ENCODE measurements at regions not wholly inside any gene's neighbourhood (a gene's known extent, or its start where the extent isn't known, plus 50 kb on each side); places are given as distances from the start of the nearest gene placed in this dataset.
"Not testable (repeated sequence)": the region's sequence is repeated elsewhere in the genome, so short reads cannot be mapped to it uniquely, and the experiment has no call there.

DNA sequence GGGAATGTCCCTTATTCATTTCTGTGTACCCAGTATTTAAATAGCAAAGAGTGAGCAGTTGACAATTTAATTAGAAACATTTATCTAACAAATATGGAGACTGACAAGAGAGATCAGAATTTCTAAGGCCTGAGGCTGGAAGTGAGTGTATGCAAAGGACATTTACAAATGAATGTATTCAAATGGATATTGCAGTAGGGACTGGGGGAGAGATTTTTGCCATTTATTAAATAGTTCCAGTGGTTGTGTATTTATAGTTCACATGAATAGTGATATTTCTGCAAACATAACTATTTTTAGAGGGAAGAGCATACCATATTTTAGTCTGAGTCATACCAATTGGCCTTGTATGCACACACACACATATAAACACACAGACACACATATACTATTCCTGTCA lies 592.4 kb downstream of the GLUD2 start:
- DNase-seq (ENCODE audit: low read depth in 4 of 4, low spot score in 1 of 4) = no peak

DNA sequence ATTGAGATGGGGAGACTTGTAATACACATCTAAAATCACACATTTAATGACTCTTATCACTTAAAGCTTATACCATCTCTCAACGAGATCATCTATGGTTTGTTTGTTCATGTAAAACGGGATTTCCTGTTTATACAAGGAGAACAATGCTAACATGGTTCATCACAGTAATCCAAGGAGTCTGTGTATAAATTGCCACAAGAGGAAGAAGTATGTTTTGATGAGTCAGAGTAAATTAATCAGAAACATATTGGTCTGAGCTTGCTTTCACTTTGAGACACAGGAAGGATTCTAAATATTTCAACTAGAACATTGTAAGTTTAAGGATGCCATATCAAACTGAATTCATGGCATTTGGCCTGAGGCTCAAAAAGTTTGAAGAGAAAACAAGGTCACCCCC lies 594.1 kb downstream of the GLUD2 start:
- DNase-seq (ENCODE audit: low read depth in 4 of 4, low spot score in 1 of 4) = no peak

DNA sequence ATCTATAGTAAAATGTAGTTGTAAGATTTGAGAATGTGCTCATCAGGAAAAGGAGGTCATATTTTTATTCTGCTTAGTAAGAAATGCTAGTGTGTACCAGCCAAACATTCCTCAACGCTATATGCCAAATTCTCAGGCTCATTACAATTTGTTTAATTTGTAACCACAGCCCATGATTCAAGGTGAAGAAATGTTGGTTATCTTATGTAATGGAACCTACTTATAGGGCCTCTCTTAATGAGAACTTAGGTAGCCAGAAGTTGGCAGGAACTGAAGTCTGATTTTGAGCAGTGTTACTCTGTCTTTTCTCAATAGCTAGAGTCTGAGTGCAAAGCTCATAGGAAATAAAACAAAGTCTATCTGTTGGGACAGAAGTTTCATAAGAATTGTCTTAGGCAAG lies 595.0 kb downstream of the GLUD2 start:
- no peak for DNase-seq (ENCODE audit: low read depth in 4 of 4, low spot score in 1 of 4)

DNA sequence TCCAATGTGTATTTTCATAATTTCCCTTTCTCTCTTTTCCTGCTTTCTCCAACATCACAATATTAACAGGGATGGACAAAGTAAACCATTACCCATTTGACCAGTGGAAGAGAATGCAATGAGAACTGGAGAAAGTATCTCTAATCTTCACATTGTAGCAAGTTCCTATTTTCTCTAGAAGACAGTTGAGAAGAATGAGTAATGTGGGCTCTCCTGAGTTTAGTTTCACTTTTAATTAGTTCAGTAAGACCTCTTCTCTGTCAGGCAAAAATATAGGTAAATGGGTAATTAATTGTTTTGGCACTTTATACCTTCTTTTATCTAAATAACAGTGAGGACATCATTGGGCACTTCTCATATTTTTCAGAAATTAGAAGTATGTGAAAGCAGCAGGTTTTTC lies 602.0 kb downstream of the GLUD2 start:
- DNase-seq (ENCODE audit: low read depth in 4 of 4, low spot score in 1 of 4) = no peak

DNA sequence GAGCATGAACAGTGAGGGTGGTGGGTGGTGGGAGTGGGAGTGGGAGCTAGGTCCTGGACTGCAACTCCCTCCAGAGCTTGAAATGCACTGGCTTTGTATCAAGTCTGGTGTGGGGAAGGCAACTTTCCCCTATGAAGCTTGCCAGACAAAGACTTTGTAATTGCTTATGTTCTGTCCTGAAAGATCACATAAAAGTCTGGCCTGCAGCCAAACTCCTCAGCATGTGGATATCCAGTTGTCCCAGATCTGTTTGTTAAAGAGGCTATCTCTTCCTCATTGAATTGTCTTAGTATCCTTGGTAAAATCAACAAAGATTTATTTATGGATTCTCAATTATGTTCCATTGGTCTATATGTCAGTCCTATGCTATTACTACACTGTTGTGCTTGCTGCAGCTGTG lies 607.9 kb downstream of the GLUD2 start:
- no peak for DNase-seq (ENCODE audit: low read depth in 4 of 4, low spot score in 1 of 4)

DNA sequence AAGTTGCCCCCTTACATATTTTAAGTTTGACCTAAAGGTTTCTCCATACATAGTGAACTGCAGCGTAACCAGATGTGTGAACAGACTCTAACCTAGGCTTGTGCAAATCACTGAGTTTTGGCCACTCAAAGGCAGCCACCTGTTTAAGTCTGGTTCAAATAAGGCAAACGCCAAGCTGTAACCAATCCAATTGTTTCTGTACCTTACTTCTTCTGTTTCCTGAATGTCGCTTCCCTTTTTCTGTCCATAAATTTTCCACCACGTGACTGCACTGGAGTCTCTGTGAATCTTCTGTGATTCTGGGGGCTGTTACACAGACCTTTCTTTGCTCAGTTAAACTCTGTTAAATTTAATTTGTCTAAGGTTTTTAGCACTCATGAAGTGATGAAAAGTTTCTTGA lies 618.8 kb downstream of the GLUD2 start:
- DNase-seq (ENCODE audit: low read depth in 4 of 4, low spot score in 1 of 4) = no peak

DNA sequence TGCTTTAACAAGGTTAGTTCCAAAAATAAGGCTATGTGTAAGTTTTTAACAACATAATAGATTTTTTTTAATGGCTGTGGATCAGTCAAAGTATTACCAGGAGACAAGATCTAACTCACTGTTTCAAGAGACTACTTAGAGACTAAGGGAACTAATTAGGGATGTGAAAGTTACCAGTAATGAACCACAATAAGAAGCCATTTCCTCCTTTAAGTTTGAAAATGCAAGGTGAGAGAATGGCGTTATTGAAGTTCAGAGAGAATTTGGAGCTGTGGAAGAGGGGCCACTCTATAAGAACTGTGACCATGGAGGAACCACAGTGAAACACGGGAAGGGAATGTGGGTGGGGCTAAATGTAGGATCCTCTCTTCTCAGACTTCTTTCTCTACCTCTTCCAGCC lies 624.2 kb downstream of the GLUD2 start:
- DNase-seq (ENCODE audit: low read depth in 4 of 4, low spot score in 1 of 4) = no peak

DNA sequence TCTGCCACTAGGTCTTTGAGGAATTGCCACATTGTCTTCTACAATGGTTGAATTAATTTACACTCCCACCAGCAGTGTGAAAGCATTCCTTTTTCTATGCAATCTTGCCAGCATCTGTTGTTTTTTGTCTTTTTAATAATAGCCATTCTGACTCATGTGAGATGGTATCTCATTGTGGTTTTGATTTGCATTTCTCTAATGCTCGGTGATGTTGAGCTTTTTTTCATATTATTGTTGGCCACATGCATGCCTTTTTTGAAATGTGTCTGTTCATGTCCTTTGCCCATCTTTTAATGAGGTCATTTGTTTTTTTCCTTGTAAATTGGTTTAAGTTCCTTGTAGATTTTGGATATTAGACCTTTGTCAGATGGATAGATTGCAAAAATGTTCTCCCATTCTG lies 661.8 kb downstream of the GLUD2 start:
- DNase-seq (ENCODE audit: low read depth in 4 of 4, low spot score in 1 of 4) = not testable (repeated sequence)

DNA sequence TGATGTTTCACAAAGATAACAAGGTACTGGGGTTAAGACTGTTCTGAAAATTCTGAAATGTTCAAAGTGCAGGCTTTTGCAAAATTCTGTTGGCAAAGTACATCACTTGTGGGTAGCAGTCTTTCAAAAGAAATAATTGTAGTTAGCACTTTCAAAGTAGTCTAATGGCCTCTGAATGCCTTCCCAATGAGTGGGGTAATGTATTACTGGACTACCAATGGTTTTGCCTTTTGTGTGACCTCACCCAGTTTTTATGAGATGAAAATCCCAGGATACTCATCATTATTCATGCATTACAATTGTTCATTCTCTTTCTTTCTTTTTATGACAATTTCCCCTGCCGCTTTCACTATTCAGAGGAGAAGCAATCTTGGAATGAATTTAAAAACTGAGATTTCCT lies 686.1 kb downstream of the GLUD2 start:
- no peak for DNase-seq (ENCODE audit: low read depth in 4 of 4, low spot score in 1 of 4)

DNA sequence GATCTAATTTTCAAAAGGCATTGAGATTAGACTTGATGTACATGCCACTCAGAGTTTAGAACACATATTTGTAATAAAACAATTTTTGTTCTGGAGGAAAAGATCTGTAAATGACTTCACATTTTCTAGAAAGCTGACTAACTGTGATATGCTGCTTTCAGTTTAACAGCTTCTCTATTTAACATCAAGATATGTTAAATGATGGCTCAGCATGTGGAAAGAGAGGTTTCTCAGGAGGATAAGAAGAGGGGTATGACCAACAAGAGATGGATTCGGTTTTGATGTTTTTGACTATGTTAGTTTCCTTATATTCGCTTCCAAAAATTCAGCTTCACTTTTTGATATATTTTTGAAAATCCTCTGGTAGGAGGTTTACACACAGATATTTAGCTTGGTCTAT lies 698.7 kb downstream of the GLUD2 start:
- DNase-seq (ENCODE audit: low read depth in 4 of 4, low spot score in 1 of 4) = no peak

DNA sequence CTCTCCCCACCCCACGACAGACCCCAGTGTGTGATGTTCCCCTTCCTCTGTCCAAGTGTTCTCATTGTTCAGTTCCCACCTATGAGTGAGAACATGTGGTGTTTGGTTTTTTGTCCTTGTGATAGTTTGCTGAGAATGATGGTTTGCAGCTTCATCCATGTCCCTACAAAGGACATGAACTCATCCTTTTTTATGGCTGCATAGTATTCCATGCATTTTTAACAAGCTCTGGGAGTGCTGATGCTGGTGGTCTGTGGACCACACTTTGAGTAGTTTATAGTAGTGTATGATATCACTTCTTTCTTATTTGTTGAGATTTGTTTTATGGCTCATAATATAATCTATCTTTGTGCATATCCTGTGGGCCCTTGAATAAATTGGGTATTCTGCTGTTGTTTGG lies 706.2 kb downstream of the GLUD2 start:
- DNase-seq (ENCODE audit: low read depth in 4 of 4, low spot score in 1 of 4) = not testable (repeated sequence)

DNA sequence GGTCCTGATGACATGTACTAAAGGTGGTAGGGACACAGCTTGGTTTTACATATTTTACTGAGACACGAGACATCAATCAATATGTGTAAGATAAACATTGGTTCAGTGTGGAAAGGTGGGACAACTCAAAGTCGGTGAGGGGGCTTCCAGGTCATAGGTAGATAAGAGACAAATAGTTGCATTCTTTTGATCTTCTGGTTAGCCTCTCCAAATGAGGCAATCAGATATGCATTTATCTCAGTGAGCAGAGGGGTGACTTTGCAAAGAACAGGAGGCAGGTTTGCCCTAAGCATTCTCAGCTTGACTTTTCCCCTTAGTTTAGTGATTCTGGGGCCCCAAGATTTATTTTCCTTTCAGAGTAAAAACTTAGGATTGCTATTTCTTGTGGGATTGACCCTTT lies 706.9 kb downstream of the GLUD2 start:
- no peak for DNase-seq (ENCODE audit: low read depth in 4 of 4, low spot score in 1 of 4)

DNA sequence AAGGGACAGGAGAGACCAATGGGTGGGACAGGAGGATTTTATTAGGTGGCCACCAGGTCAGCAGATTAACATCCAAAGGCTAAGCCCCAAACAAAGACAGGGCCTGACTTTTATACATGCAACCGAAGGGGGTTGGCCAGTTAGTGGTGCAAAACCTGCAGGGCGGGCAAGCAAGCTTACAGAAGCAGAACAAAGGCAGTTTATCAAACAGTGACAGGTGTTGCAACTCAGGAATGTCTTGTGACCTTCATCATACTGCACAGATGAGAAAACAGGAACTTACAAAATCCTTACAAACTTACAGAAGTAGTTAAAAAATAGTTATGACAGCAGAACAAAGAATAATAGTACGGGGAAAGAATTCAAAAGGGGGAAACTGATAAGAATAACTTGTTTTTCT lies 708.1 kb downstream of the GLUD2 start:
- DNase-seq (ENCODE audit: low read depth in 4 of 4, low spot score in 1 of 4) = no peak

DNA sequence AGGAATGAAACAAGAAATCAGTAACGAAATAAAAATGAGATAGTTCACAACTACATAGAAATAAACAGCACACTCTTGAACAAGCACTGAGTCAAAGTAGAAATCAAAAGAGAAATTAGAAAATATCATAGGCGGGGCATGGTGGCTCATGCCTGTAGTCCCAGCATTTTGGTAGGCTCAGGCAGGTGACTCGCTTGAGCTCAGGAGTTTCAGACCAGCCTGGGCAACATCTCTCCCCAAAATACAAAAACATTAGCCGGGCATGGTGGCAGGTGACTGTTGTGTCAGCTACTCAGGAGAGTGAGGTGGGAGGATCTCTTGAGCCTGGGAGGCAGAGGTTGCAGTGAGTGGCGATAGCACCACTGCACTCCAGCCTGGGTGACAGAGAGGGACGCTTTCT lies 714.4 kb downstream of the GLUD2 start:
- DNase-seq (ENCODE audit: low read depth in 4 of 4, low spot score in 1 of 4) = no peak

DNA sequence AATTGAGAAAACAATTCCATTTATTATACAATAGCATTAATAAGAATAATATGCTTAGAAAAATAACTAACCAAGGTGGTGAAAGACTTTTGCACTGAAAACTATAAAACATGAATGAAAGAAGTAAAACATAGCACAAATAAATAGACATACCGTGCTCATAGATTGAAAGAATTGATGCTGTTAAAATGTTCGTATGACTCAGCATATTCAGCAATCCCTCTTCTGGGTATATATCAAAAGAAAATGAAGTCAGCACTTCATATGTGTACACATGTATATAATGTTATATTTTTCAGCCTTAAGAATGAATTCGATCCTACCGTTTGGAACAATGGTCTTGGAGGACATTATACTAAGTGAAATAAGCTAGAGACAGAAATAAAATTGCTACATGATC lies 716.3 kb downstream of the GLUD2 start:
- DNase-seq (ENCODE audit: low read depth in 4 of 4, low spot score in 1 of 4) = no peak

DNA sequence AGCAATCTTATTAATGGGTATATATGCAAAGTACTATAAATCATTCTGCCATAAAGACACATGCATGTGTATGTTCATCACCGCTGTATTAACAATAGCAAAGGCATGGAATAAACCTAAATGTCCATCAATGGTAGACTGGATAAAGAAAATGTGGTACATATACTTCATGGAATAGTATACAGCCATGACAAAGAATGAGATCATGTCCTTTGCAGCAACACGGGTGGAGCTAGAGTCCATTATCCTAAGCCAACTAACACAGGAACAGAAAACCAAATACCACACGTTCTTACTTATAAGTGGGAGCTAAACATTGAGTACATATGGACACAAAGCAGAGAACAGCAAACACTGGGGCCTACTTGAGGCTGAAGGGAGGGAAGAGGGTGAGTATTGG lies 720.8 kb downstream of the GLUD2 start:
- not testable (repeated sequence) for DNase-seq (ENCODE audit: low read depth in 4 of 4, low spot score in 1 of 4)

DNA sequence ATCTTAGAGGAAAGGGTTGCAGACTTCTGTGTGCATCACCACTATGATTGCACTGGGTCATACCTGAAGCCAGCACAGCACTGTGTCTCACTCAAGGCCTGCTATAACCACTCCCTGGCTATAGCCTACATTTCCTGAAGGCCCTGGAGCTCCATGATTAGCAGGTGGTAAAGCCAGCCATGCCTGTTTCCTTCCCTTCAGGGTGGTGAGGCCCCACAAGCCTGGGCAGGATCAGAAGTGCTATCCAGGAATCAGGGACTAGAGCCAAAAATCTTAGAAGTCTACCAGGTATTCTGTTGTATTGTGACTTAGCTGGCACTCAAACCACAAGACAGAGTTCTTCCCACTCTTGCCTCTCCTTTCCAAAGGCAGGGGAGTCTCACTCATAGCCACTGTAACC lies 734.6 kb downstream of the GLUD2 start:
- no peak for DNase-seq (ENCODE audit: low read depth in 4 of 4, low spot score in 1 of 4)

DNA sequence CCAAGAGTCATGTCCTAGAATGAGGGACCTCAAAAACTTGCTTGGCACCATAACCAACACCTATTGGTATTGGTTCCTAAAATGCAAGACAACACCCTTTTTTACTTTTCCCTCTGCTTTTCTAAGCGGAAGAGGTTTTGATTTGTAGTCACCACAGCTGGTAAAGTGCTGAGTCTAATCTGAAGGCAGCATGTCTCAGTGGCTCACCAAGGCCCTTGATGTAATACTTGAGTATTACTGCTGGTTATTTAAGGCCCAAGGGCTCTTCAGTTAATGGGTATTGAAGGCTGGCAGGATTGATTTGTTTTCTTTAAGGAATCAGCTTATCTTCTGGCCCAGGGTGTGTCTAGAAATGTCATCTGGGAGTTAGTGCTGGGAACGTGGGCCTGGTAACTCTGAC lies 735.1 kb downstream of the GLUD2 start:
- DNase-seq (ENCODE audit: low read depth in 4 of 4, low spot score in 1 of 4) = no peak

DNA sequence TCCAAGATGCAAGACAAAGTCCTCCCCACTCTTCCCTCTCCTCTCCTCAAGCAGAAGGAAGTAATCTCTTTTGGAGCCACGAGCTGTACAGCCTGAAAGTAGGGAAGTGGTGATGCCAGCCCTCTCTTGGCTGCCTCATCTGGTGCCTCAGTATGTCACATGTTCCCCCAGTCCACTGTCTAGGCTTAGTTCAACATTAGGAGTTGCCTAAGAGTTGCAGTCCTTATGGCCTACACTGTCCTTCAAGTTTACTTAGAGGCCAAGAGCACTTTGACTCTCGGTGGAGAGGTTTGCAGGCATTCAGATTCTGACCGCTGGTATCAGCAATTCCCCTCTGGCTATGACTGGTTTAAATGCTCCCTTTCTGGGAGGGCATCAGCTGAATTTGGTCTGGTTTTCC lies 735.6 kb downstream of the GLUD2 start:
- DNase-seq (ENCODE audit: low read depth in 4 of 4, low spot score in 1 of 4) = no peak

DNA sequence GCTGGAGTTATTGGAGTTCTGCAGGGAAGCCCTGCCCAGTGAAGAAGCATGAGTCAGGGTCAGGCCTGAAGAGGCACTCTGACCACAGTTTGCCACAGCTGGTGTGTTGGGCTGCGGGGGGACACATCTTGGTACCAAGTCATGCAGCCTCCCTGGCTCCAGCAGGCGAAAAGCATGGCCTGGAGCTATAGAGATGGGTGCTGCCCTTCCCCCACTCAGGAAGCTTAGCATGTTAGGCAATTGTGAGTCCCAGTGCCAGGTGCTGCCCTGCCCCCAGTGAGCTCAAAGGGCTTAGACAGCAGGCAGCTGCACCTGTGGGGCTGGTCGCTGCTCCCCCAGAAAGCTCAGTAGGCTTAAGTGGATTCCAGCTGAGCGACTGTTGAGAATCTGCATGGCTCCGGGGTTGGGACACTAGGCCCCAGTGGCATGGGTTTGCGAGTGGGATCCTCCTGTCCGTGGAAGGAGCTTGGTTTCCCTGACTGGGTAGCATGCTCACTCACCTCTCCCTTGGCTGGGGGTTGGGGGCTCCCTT lies 755.5 kb downstream of the GLUD2 start:
- DNase-seq (ENCODE audit: low read depth in 4 of 4, low spot score in 1 of 4) = no peak

DNA sequence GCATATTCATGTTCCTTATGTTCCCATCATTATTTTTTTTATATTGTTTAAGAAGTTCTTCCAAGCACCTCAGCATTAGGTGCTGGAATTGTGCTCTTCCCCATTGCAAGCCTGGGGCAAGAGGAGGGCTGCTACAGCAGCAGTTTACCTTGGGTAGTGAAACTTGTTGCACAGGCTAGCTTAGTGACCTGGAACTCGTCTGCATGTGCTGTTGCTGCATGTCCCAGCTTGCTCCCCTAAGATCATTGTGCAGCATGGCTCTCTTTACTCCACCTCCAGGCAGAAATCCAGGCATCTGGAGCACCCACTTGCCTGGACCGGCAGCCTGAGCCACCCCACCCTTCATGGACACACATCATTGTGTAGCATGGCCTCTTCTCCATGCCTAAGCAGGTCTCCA lies 776.0 kb downstream of the GLUD2 start:
- no peak for DNase-seq (ENCODE audit: low read depth in 4 of 4, low spot score in 1 of 4)

DNA sequence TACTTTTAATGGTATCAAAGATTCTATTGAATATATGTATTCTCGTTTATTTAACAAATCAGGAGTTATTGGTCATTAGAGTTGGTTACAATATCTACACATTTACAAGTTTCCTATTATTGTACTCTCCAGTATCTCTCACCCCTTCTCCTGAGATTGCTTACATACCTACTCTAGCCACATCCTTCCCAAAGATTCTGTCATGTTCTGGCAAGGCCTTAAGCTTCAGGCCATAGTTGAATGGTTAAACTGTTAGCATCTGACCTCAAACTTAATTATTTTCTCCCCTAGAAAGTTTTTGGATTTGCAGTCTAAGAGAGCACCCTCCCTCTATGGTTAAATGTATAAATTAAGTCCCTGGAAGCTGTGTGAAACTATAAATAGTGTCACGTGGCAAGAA lies 784.2 kb downstream of the GLUD2 start:
- DNase-seq (ENCODE audit: low read depth in 4 of 4, low spot score in 1 of 4) = no peak

DNA sequence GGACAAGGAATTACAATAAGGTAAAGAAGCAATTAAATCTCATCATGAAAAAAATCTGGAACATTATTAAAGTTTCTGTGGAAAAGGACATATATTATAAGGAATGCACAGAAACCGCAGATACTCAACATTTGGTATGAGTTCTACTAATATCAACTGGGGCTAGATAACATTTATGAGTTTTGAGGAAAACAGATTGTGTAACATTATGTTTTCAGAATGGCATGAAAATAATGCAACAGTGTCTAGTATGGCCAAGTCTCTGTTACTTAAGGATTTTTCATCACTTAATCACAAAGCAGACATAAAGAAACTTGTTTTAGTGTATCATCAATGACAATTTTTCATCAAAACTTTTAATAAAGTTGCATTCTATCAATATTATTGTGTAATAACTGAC lies 785.0 kb downstream of the GLUD2 start:
- DNase-seq (ENCODE audit: low read depth in 4 of 4, low spot score in 1 of 4) = no peak

DNA sequence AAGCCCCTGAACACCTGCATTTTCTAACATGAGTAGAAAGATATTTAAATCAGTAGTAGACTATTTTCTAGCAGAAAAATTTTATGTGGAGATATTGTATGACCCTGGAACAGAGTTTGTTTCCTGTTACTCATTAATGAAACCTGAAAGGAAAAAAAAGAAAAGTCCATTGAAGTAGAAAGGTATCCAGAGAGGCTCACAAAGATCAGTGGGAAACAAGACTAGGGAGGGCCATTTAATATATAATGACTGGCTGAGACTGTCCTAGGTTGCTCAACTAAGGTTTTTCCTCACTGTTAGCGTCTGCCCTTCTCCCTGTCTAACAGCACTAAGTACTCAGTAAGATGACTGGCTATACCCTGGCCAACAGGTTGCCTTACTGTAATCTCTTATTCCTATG lies 788.6 kb downstream of the GLUD2 start:
- no peak for DNase-seq (ENCODE audit: low read depth in 4 of 4, low spot score in 1 of 4)
